ENCODE measurements at regions not wholly inside any gene's neighbourhood (a gene's known extent, or its start where the extent isn't known, plus 50 kb on each side); places are given as distances from the start of the nearest gene placed in this dataset.

- H3K27ac ChIP-seq (ENCODE audit: low read length): no peak overlapping the region
- intact Hi-C loops (cut with micrococcal nuclease): no loop called here
These were observed 221.0 kb upstream of the MMADHC start for GRCh38 chr2:149808556-149808955.

GRCh38 chr2:149806651-149807050, 219.1 kb upstream of the MMADHC start:
- ATAC-seq (no peak), DNase-seq (no peak)
- TF ChIP-seq CTCF (IDR thresholded peaks at IDR 0.05): no peak
- Mint-ChIP-seq H3K9me3 (peaks cover 9 to 17% of the 10 kb centered on the region in 2 donors), H3K27ac (no peak overlapping the region), H3K27me3 (ENCODE audit: low read depth in 2 of 2) (no peaks in the 10 kb centered on the region), H3K36me3 (no peaks in the 10 kb centered on the region), H3K4me3 (no peak overlapping the region), H3K4me1 (no peaks in the 10 kb centered on the region)
- Histone ChIP-seq H3K9me3 (ENCODE audit: control insufficient read depth, insufficient read depth, low read length) (no peaks in the 10 kb centered on the region), H3K27me3 (ENCODE audit: control insufficient read depth, insufficient read depth, low read length) (no peaks in the 10 kb centered on the region), H3K4me1 (ENCODE audit: control insufficient read depth, insufficient read depth, low read length) (no peaks in the 10 kb centered on the region), H3K27ac (ENCODE audit: low read length) (no peak overlapping the region), H3K4me3 (ENCODE audit: low read length) (no peak overlapping the region), H3K36me3 (ENCODE audit: control insufficient read depth, insufficient read depth, low read length) (no peaks in the 10 kb centered on the region)
- intact Hi-C loops (cut with micrococcal nuclease): no loop called here
- WGBS (ENCODE audit: insufficient coverage): 88% methylated on average over 1 of the region's 2 CpGs

More at GRCh38 chr2:149808556-149808955, 221.0 kb upstream of the MMADHC start:
- Histone ChIP-seq H3K27me3 (ENCODE audit: control insufficient read depth, insufficient read depth, low read length) (no peaks in the 10 kb centered on the region), H3K4me3 (ENCODE audit: low read length) (no peak overlapping the region), H3K4me1 (ENCODE audit: control insufficient read depth, insufficient read depth, low read length) (no peaks in the 10 kb centered on the region), H3K9me3 (ENCODE audit: control insufficient read depth, insufficient read depth, low read length) (no peaks in the 10 kb centered on the region), H3K36me3 (ENCODE audit: control insufficient read depth, insufficient read depth, low read length) (no peaks in the 10 kb centered on the region)
- Mint-ChIP-seq H3K9me3 (peaks cover 12 to 21% of the 10 kb centered on the region in 2 donors), H3K27me3 (ENCODE audit: low read depth in 2 of 2) (no peaks in the 10 kb centered on the region), H3K27ac (no peak overlapping the region), H3K4me3 (no peak overlapping the region), H3K36me3 (no peaks in the 10 kb centered on the region), H3K4me1 (no peaks in the 10 kb centered on the region)
- 8% methylated on average over 2 of the region's 2 CpGs for WGBS (ENCODE audit: insufficient coverage)
- ATAC-seq (no peak), DNase-seq (no peak)
- no peak for TF ChIP-seq CTCF (IDR thresholded peaks at IDR 0.05)

- Mint-ChIP-seq H3K27me3 (ENCODE audit: low read depth in 2 of 2) (no peaks in the 10 kb centered on the region), H3K4me1 (no peaks in the 10 kb centered on the region), H3K9me3 (peaks cover 2 to 5% of the 10 kb centered on the region in 2 donors), H3K27ac (no peak overlapping the region), H3K4me3 (no peak overlapping the region), H3K36me3 (no peaks in the 10 kb centered on the region)
- Histone ChIP-seq H3K4me3 (ENCODE audit: low read length) (no peak overlapping the region), H3K36me3 (ENCODE audit: control insufficient read depth, insufficient read depth, low read length) (no peaks in the 10 kb centered on the region), H3K9me3 (ENCODE audit: control insufficient read depth, insufficient read depth, low read length) (peaks cover 2% of the 10 kb centered on the region), H3K27me3 (ENCODE audit: control insufficient read depth, insufficient read depth, low read length) (no peaks in the 10 kb centered on the region), H3K4me1 (ENCODE audit: control insufficient read depth, insufficient read depth, low read length) (no peaks in the 10 kb centered on the region), H3K27ac (ENCODE audit: low read length) (no peak overlapping the region)
- ATAC-seq (no peak), DNase-seq (no peak)
- no peak for TF ChIP-seq CTCF (IDR thresholded peaks at IDR 0.05)
- intact Hi-C loops (cut with micrococcal nuclease): no loop called here
- 79% methylated on average over 5 of the region's 7 CpGs for WGBS (ENCODE audit: insufficient coverage)
These were observed 213.3 kb upstream of the MMADHC start for GRCh38 chr2:149800624-149801542.
